Trophoblast cell (in vitro differentiated cells and primary cell): ENCODE measurements at regions not wholly inside any gene's neighbourhood (a gene's known extent, or its start where the extent isn't known, plus 50 kb on each side); places are given as distances from the start of the nearest gene placed in this dataset.
A peak's percentile ranks its signal among the peaks of the same experiment; 100 is the strongest.

Source experiments
- DNase-seq, 2 donors: peaks; one replicate each; pipeline ENCODE4 v3.0.0-alpha.2; 2016
- H2AFZ ChIP-seq: 2 replicates; pipeline ENCODE4 v1.6.1; 2013; ENCODE audit warnings: low read length, moderate library complexity, mild to moderate bottlenecking; ENCODE audit not compliant: insufficient read depth, poor library complexity
- H2AK5ac ChIP-seq: 2 replicates; pipeline ENCODE4 v1.6.1; 2013; ENCODE audit warnings: mild to moderate bottlenecking, low read length
- H2BK120ac ChIP-seq: 2 replicates; pipeline ENCODE4 v1.6.1; 2013; ENCODE audit warnings: low read length, mild to moderate bottlenecking, moderate library complexity; ENCODE audit not compliant: insufficient read depth, poor library complexity
- H2BK12ac ChIP-seq: 2 replicates; pipeline ENCODE4 v1.6.1; 2013; ENCODE audit warnings: mild to moderate bottlenecking, low read length, moderate library complexity
- H2BK5ac ChIP-seq: 2 replicates; pipeline ENCODE4 v1.6.1; 2013; ENCODE audit warnings: low read length, low read depth, moderate library complexity, mild to moderate bottlenecking; ENCODE audit not compliant: poor library complexity
- H3K14ac ChIP-seq: 2 replicates; pipeline ENCODE4 v1.6.1; 2013; ENCODE audit warnings: mild to moderate bottlenecking, low read length
- H3K18ac ChIP-seq: 2 replicates; pipeline ENCODE4 v1.6.1; 2013; ENCODE audit warnings: mild to moderate bottlenecking, low read length
- H3K23ac ChIP-seq: 2 replicates; pipeline ENCODE4 v1.6.1; 2013; ENCODE audit warnings: low read length
- H3K27ac ChIP-seq: 2 replicates; pipeline ENCODE4 v1.5.1; 2013; ENCODE audit warnings: low read depth, mild to moderate bottlenecking, inconsistent platforms, low read length, moderate library complexity
- H3K27me3 ChIP-seq: 2 replicates; pipeline ENCODE4 v1.6.1; 2013; ENCODE audit warnings: inconsistent platforms, mild to moderate bottlenecking, low read length, moderate library complexity; ENCODE audit not compliant: insufficient read depth
- H3K36me3 ChIP-seq, 2 experiments: 1 replicate in 1 of 2; 2 replicates in 1 of 2; pipeline ENCODE4 v1.6.1; 2013; ENCODE audit warnings: low read length in 2 of 2, mild to moderate bottlenecking in 2 of 2, moderate library complexity in 1 of 2; ENCODE audit not compliant: insufficient read depth in 2 of 2, control insufficient read depth in 1 of 2
- H3K4ac ChIP-seq: 2 replicates; pipeline ENCODE4 v1.6.1; 2013; ENCODE audit warnings: low read depth, mild to moderate bottlenecking, low read length, moderate library complexity
- H3K4me1 ChIP-seq, 2 experiments: 1 replicate in 1 of 2; 2 replicates in 1 of 2; pipeline ENCODE4 v1.6.1; 2013; ENCODE audit warnings: low read length in 2 of 2, mild to moderate bottlenecking in 2 of 2, moderate library complexity in 1 of 2; ENCODE audit not compliant: insufficient read depth in 2 of 2, control insufficient read depth in 1 of 2
- H3K4me2 ChIP-seq: 2 replicates; pipeline ENCODE4 v1.6.1; 2013; ENCODE audit warnings: inconsistent platforms, mild to moderate bottlenecking, low read length, moderate library complexity
- H3K4me3 ChIP-seq: 2 replicates; pipeline ENCODE4 v1.5.1; 2013; ENCODE audit warnings: mild to moderate bottlenecking, low read depth, low read length, inconsistent platforms
- H3K79me1 ChIP-seq: one replicate; pipeline ENCODE4 v1.6.1; 2013; ENCODE audit warnings: low read length
- H3K79me2 ChIP-seq: 2 replicates; pipeline ENCODE4 v1.6.1; 2013; ENCODE audit warnings: low read length, mild to moderate bottlenecking; ENCODE audit not compliant: control insufficient read depth, insufficient read depth, poor library complexity
- H3K9ac ChIP-seq: 2 replicates; pipeline ENCODE4 v1.6.1; 2013; ENCODE audit warnings: mild to moderate bottlenecking, low read length
- H3K9me3 ChIP-seq: 2 replicates; pipeline ENCODE4 v1.6.1; 2013; ENCODE audit warnings: low read depth, mild to moderate bottlenecking, control low read depth, inconsistent platforms, low read length; ENCODE audit not compliant: insufficient read depth
- H4K12ac ChIP-seq: 2 replicates; pipeline ENCODE4 v1.6.1; 2013; ENCODE audit warnings: low read depth, mild to moderate bottlenecking, low read length, moderate library complexity
- H4K8ac ChIP-seq: 2 replicates; pipeline ENCODE4 v1.6.1; 2013; ENCODE audit warnings: low read depth, mild to moderate bottlenecking, low read length, moderate library complexity
- H4K91ac ChIP-seq: one replicate; pipeline ENCODE4 v1.6.1; 2013; ENCODE audit warnings: low read depth, mild to moderate bottlenecking, low read length, moderate library complexity
- WGBS: extraction: QIAGEN DNeasy Blood & Tissue Kit; methylation state at CpG from one replicate; pipeline ENCODE4 v1.1.7; 2013; ENCODE audit warnings: missing lambda C conversion rate; ENCODE audit not compliant: insufficient read length, insufficient coverage; ENCODE audit errors: extremely low coverage; 5-methylcytosine and 5-hydroxymethylcytosine counted together

DNA sequence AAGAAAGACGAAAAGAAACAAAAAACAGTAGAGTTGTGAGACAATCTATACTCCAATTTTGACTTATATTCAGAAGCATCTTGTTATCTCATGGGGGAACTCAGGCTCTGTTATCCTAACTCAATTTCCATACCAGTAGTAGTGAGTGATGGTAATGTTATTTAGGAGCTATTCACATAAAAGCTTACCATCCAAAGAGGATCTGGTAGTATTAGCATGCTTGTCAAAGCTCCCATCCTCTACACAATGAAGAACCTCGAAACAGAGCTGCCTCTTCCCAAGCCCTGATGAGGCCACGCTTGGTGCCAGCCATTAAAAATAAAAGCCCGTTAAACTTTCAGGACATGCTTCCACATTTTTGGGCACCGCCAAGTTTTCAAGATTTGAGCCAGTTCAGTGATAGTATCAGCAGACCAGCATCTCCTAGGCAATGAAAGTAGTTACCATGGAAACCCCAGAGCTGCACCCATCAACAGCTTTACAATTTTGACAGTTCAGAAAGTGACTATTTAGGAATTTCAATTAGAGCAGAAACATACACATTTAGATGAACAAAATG, 173.3 kb downstream of the CD83 start:
- H3K4me3 ChIP-seq, result no peak overlapping the region
- no peak overlapping the region for H3K4ac ChIP-seq
- H3K4me2 ChIP-seq, result no peak overlapping the region
- no peak overlapping the region for H4K91ac ChIP-seq
- no peak overlapping the region for H3K27ac ChIP-seq
- WGBS, result no CpG with 5 or more reads among the region's 5 CpGs
- H3K4me1 ChIP-seq, result no peaks in the 10 kb centered on the region
- no peaks in the 10 kb centered on the region for H3K79me2 ChIP-seq
- H3K36me3 ChIP-seq, result no peaks in the 10 kb centered on the region
- H4K8ac ChIP-seq, result no peak overlapping the region
- H2AK5ac ChIP-seq, result no peak overlapping the region
- no peaks in the 10 kb centered on the region for H3K79me1 ChIP-seq
- peak in 1 of 2 donors; percentile 61 for DNase-seq
- H3K18ac ChIP-seq, result no peak overlapping the region
- H2AFZ ChIP-seq, result no peak overlapping the region
- no peak overlapping the region for H4K12ac ChIP-seq
- no peak overlapping the region for H3K14ac ChIP-seq
- no peak overlapping the region for H3K9ac ChIP-seq
- H3K27me3 ChIP-seq, result no peaks in the 10 kb centered on the region
- H2BK120ac ChIP-seq, result no peak overlapping the region
- no peak overlapping the region for H3K23ac ChIP-seq
- H2BK5ac ChIP-seq, result no peak overlapping the region
- H3K9me3 ChIP-seq, result no peaks in the 10 kb centered on the region
- H2BK12ac ChIP-seq, result no peak overlapping the region

DNA sequence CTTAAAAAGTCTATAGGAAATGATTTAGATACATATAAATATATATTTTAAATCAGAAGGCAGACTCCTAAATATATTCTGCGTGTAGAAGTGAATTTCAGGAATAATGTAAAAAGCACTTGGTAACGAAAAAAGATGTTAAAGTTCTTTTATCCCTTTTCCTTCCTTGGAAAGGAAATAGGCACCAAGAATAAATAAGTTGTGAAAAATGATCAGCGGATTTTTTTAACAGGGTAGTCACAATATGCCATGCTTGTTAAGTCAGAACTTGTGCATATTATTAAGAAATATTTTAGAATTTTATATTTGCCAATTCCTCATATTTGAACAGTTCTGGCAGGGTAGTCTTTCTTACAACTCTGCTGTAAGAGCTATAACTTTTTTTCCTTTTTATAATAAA, 173.8 kb downstream of the CD83 start:
- Histone ChIP-seq H2AK5ac (no peak overlapping the region), H4K12ac (no peak overlapping the region), H2BK5ac (no peak overlapping the region), H3K79me2 (no peaks in the 10 kb centered on the region), H2BK120ac (no peak overlapping the region), H3K4ac (no peak overlapping the region), H3K9ac (no peak overlapping the region), H3K4me1 (no peaks in the 10 kb centered on the region), H3K27ac (no peak overlapping the region), H4K91ac (no peak overlapping the region), H3K9me3 (no peaks in the 10 kb centered on the region), H3K4me3 (no peak overlapping the region), H3K27me3 (no peaks in the 10 kb centered on the region), H3K23ac (no peak overlapping the region), H3K4me2 (no peak overlapping the region), H3K14ac (no peak overlapping the region), H4K8ac (no peak overlapping the region), H3K18ac (no peak overlapping the region), H3K36me3 (no peaks in the 10 kb centered on the region), H3K79me1 (no peaks in the 10 kb centered on the region), H2BK12ac (no peak overlapping the region), H2AFZ (no peak overlapping the region)
- DNase-seq, result no peak
- WGBS, result no CpG with 5 or more reads among the region's 3 CpGs

DNA sequence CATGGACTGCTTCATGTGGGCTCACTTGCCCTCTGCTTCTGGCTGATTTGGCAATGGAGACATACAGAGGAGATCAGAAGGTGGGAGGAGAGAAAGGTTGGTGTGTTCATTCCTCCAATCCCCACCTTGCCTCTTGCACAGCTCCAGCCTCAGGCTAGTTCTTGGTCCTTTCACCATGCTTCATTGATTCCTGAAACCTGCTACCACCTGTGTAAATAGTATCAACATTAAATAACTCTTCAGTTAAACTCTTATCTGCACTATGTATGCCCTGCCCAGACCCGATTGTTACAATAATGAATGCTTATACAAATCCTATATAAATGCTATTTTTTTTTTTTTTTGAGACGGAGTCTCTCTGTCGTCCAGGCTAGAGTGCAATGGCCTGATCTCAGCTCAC, 174.5 kb downstream of the CD83 start:
- Histone ChIP-seq H3K36me3 (no peaks in the 10 kb centered on the region), H2BK12ac (no peak overlapping the region), H2AK5ac (no peak overlapping the region), H3K27ac (no peak overlapping the region), H3K23ac (no peak overlapping the region), H4K8ac (no peak overlapping the region), H2AFZ (no peak overlapping the region), H3K4me2 (no peak overlapping the region), H2BK120ac (no peak overlapping the region), H3K9ac (no peak overlapping the region), H4K12ac (no peak overlapping the region), H3K27me3 (no peaks in the 10 kb centered on the region), H3K9me3 (no peaks in the 10 kb centered on the region), H3K14ac (no peak overlapping the region), H3K79me1 (no peaks in the 10 kb centered on the region), H4K91ac (no peak overlapping the region), H3K18ac (no peak overlapping the region), H3K4ac (no peak overlapping the region), H3K79me2 (no peaks in the 10 kb centered on the region), H3K4me1 (no peaks in the 10 kb centered on the region), H3K4me3 (no peak overlapping the region), H2BK5ac (no peak overlapping the region)
- no CpG with 5 or more reads among the region's 3 CpGs for WGBS
- DNase-seq, result no peak

DNA sequence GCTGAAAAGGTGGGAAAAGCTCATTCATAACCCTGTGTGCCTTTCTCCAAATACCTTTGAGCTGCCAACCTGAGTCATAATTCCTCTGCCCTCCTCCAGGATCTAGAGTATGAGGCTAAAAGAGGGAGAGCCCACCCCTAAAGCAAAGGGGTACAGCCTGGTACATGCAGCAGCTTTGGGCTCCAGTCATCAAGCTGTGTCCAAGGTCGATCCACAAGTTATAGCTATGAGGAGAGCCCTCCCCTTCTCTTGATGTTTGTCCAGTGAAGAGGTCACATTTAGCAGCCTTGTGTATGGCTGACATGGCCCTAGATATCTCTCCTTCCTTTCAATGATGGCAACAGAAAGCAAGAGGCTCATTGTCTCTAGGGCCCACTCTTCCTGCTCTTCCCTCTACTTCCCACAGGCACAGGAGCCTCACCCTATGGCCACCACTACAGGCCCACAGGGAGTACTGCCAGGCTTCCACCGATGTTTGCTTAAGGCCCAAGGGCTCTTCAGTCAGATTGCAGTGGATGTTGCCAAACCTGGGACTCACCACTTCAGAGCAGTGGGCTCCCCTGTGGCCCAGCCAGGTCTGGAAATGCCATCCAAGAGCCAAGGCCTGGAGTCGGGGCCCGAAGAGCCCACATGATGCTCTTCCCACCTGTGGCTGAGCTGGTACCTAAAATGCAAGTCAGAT, 176.8 kb downstream of the CD83 start:
- no peak for DNase-seq
- H3K18ac ChIP-seq, result no peak overlapping the region
- H3K27me3 ChIP-seq, result no peaks in the 10 kb centered on the region
- no peak overlapping the region for H4K91ac ChIP-seq
- no peak overlapping the region for H2BK5ac ChIP-seq
- H4K8ac ChIP-seq, result no peak overlapping the region
- H3K23ac ChIP-seq, result no peak overlapping the region
- H2AK5ac ChIP-seq, result no peak overlapping the region
- H3K9me3 ChIP-seq, result no peaks in the 10 kb centered on the region
- no peak overlapping the region for H3K4me3 ChIP-seq
- no peak overlapping the region for H2AFZ ChIP-seq
- no peaks in the 10 kb centered on the region for H3K4me1 ChIP-seq
- no peak overlapping the region for H2BK120ac ChIP-seq
- H3K9ac ChIP-seq, result no peak overlapping the region
- H3K36me3 ChIP-seq, result no peaks in the 10 kb centered on the region
- no peak overlapping the region for H3K4ac ChIP-seq
- no peak overlapping the region for H3K14ac ChIP-seq
- H2BK12ac ChIP-seq, result no peak overlapping the region
- no peak overlapping the region for H4K12ac ChIP-seq
- H3K27ac ChIP-seq, result no peak overlapping the region
- no peak overlapping the region for H3K4me2 ChIP-seq
- H3K79me1 ChIP-seq, result no peaks in the 10 kb centered on the region
- no CpG with 5 or more reads among the region's 4 CpGs for WGBS
- no peaks in the 10 kb centered on the region for H3K79me2 ChIP-seq
